Mesenchymal stem cell (in vitro differentiated cells and primary cell): ENCODE measurements at regions not wholly inside any gene's neighbourhood (a gene's known extent, or its start where the extent isn't known, plus 50 kb on each side); places are given as distances from the start of the nearest gene placed in this dataset.

ENCODE experiments used
- DNase-seq: peaks from one replicate; pipeline ENCODE4 v3.0.0-alpha.2; 2013
- H2AFZ ChIP-seq: one replicate; pipeline ENCODE4 v1.6.1; 2013; ENCODE audit warnings: low read depth, mild to moderate bottlenecking, control low read depth, inconsistent platforms, low read length, moderate library complexity
- H2AK5ac ChIP-seq: 2 replicates; pipeline ENCODE4 v1.6.1; 2013; ENCODE audit warnings: low read length, moderate library complexity, mild to moderate bottlenecking, inconsistent platforms; ENCODE audit not compliant: severe bottlenecking
- H2BK120ac ChIP-seq: one replicate; pipeline ENCODE4 v1.6.1; 2013; ENCODE audit warnings: low read depth, mild to moderate bottlenecking, inconsistent platforms, low read length, moderate library complexity
- H2BK12ac ChIP-seq, 2 experiments: one replicate each; pipeline ENCODE4 v1.6.1; 2013; ENCODE audit warnings: inconsistent platforms in 2 of 2, low read length in 2 of 2, mild to moderate bottlenecking in 2 of 2, moderate library complexity in 2 of 2, control low read depth in 1 of 2
- H2BK15ac ChIP-seq: one replicate; pipeline ENCODE4 v1.6.1; 2013; ENCODE audit warnings: mild to moderate bottlenecking, low read depth, inconsistent platforms; ENCODE audit not compliant: poor library complexity, severe bottlenecking
- H2BK5ac ChIP-seq: 2 replicates; pipeline ENCODE4 v1.6.1; 2013; ENCODE audit warnings: low read depth, mild to moderate bottlenecking, low read length, control low read depth, inconsistent platforms; ENCODE audit not compliant: poor library complexity, severe bottlenecking
- H3K14ac ChIP-seq, 2 experiments: one replicate each; pipeline ENCODE4 v1.6.1; 2013; ENCODE audit warnings: inconsistent platforms in 2 of 2, low read length in 2 of 2, control low read depth in 1 of 2, mild to moderate bottlenecking in 1 of 2, moderate library complexity in 1 of 2
- H3K18ac ChIP-seq, 2 experiments: one replicate each; pipeline ENCODE4 v1.6.1; 2013; ENCODE audit warnings: inconsistent platforms in 2 of 2, low read length in 2 of 2, control low read depth in 1 of 2, low read depth in 1 of 2, mild to moderate bottlenecking in 1 of 2
- H3K23ac ChIP-seq, 2 experiments: one replicate each; pipeline ENCODE4 v1.6.1; 2013; ENCODE audit warnings: inconsistent platforms in 2 of 2, low read length in 2 of 2, mild to moderate bottlenecking in 2 of 2, moderate library complexity in 2 of 2, control low read depth in 1 of 2
- H3K27ac ChIP-seq: 2 replicates; pipeline ENCODE4 v1.5.1; 2013; ENCODE audit warnings: mild to moderate bottlenecking, moderate library complexity, low read length, control low read depth, inconsistent platforms; ENCODE audit not compliant: poor library complexity, severe bottlenecking
- H3K27me3 ChIP-seq, 2 experiments: 2 replicates each; pipeline versions ENCODE4 v1.6.1 to v1.7.0; 2013; ENCODE audit warnings: low read length in 2 of 2, mild to moderate bottlenecking in 2 of 2, moderate library complexity in 2 of 2, control low read depth in 1 of 2, inconsistent platforms in 1 of 2; ENCODE audit not compliant: control insufficient read depth in 1 of 2, insufficient read depth in 1 of 2
- H3K36me3 ChIP-seq, 2 experiments: 2 replicates each; pipeline versions ENCODE4 v1.6.1 to v1.7.0; 2013; ENCODE audit warnings: low read length in 2 of 2, control low read depth in 1 of 2, inconsistent platforms in 1 of 2, low read depth in 1 of 2, mild to moderate bottlenecking in 1 of 2; ENCODE audit not compliant: insufficient read depth in 2 of 2, control insufficient read depth in 1 of 2
- H3K4ac ChIP-seq, 2 experiments: one replicate each; pipeline ENCODE4 v1.6.1; 2013; ENCODE audit warnings: inconsistent platforms in 2 of 2, low read length in 2 of 2, mild to moderate bottlenecking in 2 of 2, moderate library complexity in 2 of 2, control low read depth in 1 of 2, low read depth in 1 of 2
- H3K4me1 ChIP-seq: 2 replicates; pipeline ENCODE4 v1.6.1; 2013; ENCODE audit warnings: low read depth, low read length, control low read depth; ENCODE audit not compliant: control insufficient read depth, insufficient read depth
- H3K4me2 ChIP-seq: 2 replicates; pipeline ENCODE4 v1.6.1; 2013; ENCODE audit warnings: low read length, mild to moderate bottlenecking, inconsistent platforms; ENCODE audit not compliant: poor library complexity, severe bottlenecking
- H3K4me3 ChIP-seq, 2 experiments: 2 replicates each; pipeline versions ENCODE4 v1.5.1 to v1.7.0; 2013; ENCODE audit warnings: low read length in 2 of 2, mild to moderate bottlenecking in 2 of 2, control low read depth in 1 of 2, low read depth in 1 of 2; ENCODE audit not compliant: insufficient read depth in 1 of 2
- H3K79me1 ChIP-seq: replicated peaks from 2 replicates; pipeline ENCODE4 v1.6.1; 2013; ENCODE audit warnings: mild to moderate bottlenecking, control low read depth, low read length, inconsistent platforms; ENCODE audit not compliant: poor library complexity, severe bottlenecking
- H3K9ac ChIP-seq: 2 replicates; pipeline ENCODE4 v1.7.0; 2013; ENCODE audit warnings: mild to moderate bottlenecking, low read length, moderate library complexity
- H3K9me3 ChIP-seq: 2 replicates; pipeline ENCODE4 v1.7.0; 2013; ENCODE audit warnings: mild to moderate bottlenecking, low read length; ENCODE audit not compliant: control insufficient read depth
- H4K8ac ChIP-seq: one replicate; pipeline ENCODE4 v1.6.1; 2013; ENCODE audit warnings: inconsistent platforms, mild to moderate bottlenecking, low read length, moderate library complexity
- H4K91ac ChIP-seq: one replicate; pipeline ENCODE4 v1.6.1; 2013; ENCODE audit warnings: mild to moderate bottlenecking, low read length, inconsistent platforms
- WGBS: methylation state at CpG from one replicate; pipeline ENCODE4 v1.1.7; 2013; ENCODE audit warnings: mixed read lengths; 5-methylcytosine and 5-hydroxymethylcytosine counted together

GRCh38 chr15:26020871-26021270, 157.7 kb upstream of the ATP10A start:
- Histone ChIP-seq H3K4ac (no peak overlapping the region), H3K23ac (no peak overlapping the region), H2BK5ac (no peak overlapping the region), H4K91ac (no peak overlapping the region), H3K27ac (no peak overlapping the region), H2AFZ (no peak overlapping the region), H2AK5ac (no peak overlapping the region), H3K36me3 (no peaks in the 10 kb centered on the region), H3K14ac (no peak overlapping the region), H3K79me1 (no peaks in the 10 kb centered on the region), H4K8ac (no peak overlapping the region), H3K9ac (no peak overlapping the region), H3K9me3 (peaks cover 6% of the 10 kb centered on the region), H2BK12ac (no peak overlapping the region), H3K4me2 (no peak overlapping the region), H2BK120ac (no peak overlapping the region), H2BK15ac (no peak overlapping the region), H3K18ac (no peak overlapping the region), H3K4me1 (no peaks in the 10 kb centered on the region), H3K4me3 (no peak overlapping the region), H3K27me3 (peaks cover 0 to 5% of the 10 kb centered on the region in 2 experiments)
- DNase-seq = no peak
- WGBS = 81% methylated on average over 8 of the region's 8 CpGs

- H3K4me2 ChIP-seq = no peak overlapping the region
- no peak overlapping the region for H3K27ac ChIP-seq
- H2AK5ac ChIP-seq = no peak overlapping the region
- no peak overlapping the region for H3K4ac ChIP-seq
- H2BK15ac ChIP-seq = no peak overlapping the region
- H3K4me3 ChIP-seq = no peak overlapping the region
- peaks cover 0 to 11% of the 10 kb centered on the region in 2 experiments for H3K27me3 ChIP-seq
- H3K9me3 ChIP-seq = peaks cover 6% of the 10 kb centered on the region
- H2BK120ac ChIP-seq = no peak overlapping the region
- H4K91ac ChIP-seq = no peak overlapping the region
- H2BK12ac ChIP-seq = no peak overlapping the region
- H3K4me1 ChIP-seq = no peaks in the 10 kb centered on the region
- no peak overlapping the region for H2BK5ac ChIP-seq
- no peak for DNase-seq
- H3K9ac ChIP-seq = no peak overlapping the region
- no peak overlapping the region for H3K14ac ChIP-seq
- WGBS = 91% methylated on average over 7 of the region's 7 CpGs
- no peak overlapping the region for H3K18ac ChIP-seq
- no peaks in the 10 kb centered on the region for H3K36me3 ChIP-seq
- H2AFZ ChIP-seq = no peak overlapping the region
- H4K8ac ChIP-seq = no peak overlapping the region
- no peak overlapping the region for H3K23ac ChIP-seq
- H3K79me1 ChIP-seq = no peaks in the 10 kb centered on the region
These were observed 154.5 kb upstream of the ATP10A start for GRCh38 chr15:26017665-26018064.

GRCh38 chr15:26015516-26016075, 152.5 kb upstream of the ATP10A start:
- no peak overlapping the region for H3K18ac ChIP-seq
- no peaks in the 10 kb centered on the region for H3K9me3 ChIP-seq
- H3K4me2 ChIP-seq = no peak overlapping the region
- no peak overlapping the region for H3K4ac ChIP-seq
- H3K4me1 ChIP-seq = no peaks in the 10 kb centered on the region
- H3K27ac ChIP-seq = no peak overlapping the region
- H2BK15ac ChIP-seq = no peak overlapping the region
- no peak overlapping the region for H2BK5ac ChIP-seq
- no peak overlapping the region for H2BK120ac ChIP-seq
- H3K23ac ChIP-seq = no peak overlapping the region
- no peak overlapping the region for H2AFZ ChIP-seq
- H2AK5ac ChIP-seq = no peak overlapping the region
- H3K9ac ChIP-seq = no peak overlapping the region
- 67% methylated on average over 7 of the region's 11 CpGs for WGBS
- no peak for DNase-seq
- no peak overlapping the region for H2BK12ac ChIP-seq
- no peaks in the 10 kb centered on the region for H3K79me1 ChIP-seq
- peaks cover 0 to 11% of the 10 kb centered on the region in 2 experiments for H3K27me3 ChIP-seq
- no peaks in the 10 kb centered on the region for H3K36me3 ChIP-seq
- H4K8ac ChIP-seq = no peak overlapping the region
- no peak overlapping the region for H3K14ac ChIP-seq
- H3K4me3 ChIP-seq = no peak overlapping the region
- no peak overlapping the region for H4K91ac ChIP-seq

GRCh38 chr15:26013981-26014380, 150.9 kb upstream of the ATP10A start:
- Histone ChIP-seq H3K9me3 (no peaks in the 10 kb centered on the region), H3K9ac (no peak overlapping the region), H3K4me3 (no peak overlapping the region), H2AFZ (no peak overlapping the region), H4K91ac (no peak overlapping the region), H3K36me3 (no peaks in the 10 kb centered on the region), H3K27ac (no peak overlapping the region), H3K4me1 (no peaks in the 10 kb centered on the region), H3K27me3 (peaks cover 0 to 11% of the 10 kb centered on the region in 2 experiments), H3K4me2 (no peak overlapping the region), H2AK5ac (no peak overlapping the region), H2BK120ac (no peak overlapping the region), H3K14ac (no peak overlapping the region), H2BK12ac (no peak overlapping the region), H3K79me1 (no peaks in the 10 kb centered on the region), H4K8ac (no peak overlapping the region), H3K4ac (no peak overlapping the region), H3K23ac (no peak overlapping the region), H2BK5ac (no peak overlapping the region), H2BK15ac (no peak overlapping the region), H3K18ac (no peak overlapping the region)
- WGBS = 57% methylated on average over 5 of the region's 5 CpGs
- no peak for DNase-seq
